ENCODE measurements at regions not wholly inside any gene's neighbourhood (a gene's known extent, or its start where the extent isn't known, plus 50 kb on each side); places are given as distances from the start of the nearest gene placed in this dataset.

DNA sequence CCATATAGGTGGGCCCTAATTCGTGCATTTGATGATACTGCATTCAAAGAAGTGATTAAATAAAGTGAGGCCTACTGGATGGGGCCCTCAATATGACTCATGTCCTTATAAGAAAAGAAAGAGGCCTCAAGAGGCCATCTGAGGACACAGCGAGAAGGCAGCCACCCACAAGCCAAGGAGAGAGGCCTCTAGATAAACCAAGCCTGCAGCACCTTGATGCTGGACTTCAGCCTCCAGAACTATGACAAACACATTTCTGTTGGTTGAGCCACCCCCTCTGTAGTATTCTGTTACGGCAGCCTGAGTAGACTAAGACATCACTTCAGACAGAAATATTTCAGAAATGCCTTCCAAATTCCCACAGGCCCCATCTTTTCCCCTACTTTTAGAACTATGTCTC lies 82.5 kb upstream of the PLEKHG1 start:
- TF ChIP-seq, protein P1, sequence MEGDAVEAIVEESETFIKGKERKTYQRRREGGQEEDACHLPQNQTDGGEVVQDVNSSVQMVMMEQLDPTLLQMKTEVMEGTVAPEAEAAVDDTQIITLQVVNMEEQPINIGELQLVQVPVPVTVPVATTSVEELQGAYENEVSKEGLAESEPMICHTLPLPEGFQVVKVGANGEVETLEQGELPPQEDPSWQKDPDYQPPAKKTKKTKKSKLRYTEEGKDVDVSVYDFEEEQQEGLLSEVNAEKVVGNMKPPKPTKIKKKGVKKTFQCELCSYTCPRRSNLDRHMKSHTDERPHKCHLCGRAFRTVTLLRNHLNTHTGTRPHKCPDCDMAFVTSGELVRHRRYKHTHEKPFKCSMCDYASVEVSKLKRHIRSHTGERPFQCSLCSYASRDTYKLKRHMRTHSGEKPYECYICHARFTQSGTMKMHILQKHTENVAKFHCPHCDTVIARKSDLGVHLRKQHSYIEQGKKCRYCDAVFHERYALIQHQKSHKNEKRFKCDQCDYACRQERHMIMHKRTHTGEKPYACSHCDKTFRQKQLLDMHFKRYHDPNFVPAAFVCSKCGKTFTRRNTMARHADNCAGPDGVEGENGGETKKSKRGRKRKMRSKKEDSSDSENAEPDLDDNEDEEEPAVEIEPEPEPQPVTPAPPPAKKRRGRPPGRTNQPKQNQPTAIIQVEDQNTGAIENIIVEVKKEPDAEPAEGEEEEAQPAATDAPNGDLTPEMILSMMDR (conservative IDR thresholded peaks at IDR 0.05 in 1 of 2, IDR thresholded peaks at IDR 0.05 in 1 of 2; ENCODE audit: low read depth in 1 of 2, low read length in 2 of 2), result no peak
- TF ChIP-seq EZH2 (IDR thresholded peaks at IDR 0.05; ENCODE audit: low read length, missing control alignments), result no peak
